WTC11 (cell line): ENCODE measurements at regions not wholly inside any gene's neighbourhood (a gene's known extent, or its start where the extent isn't known, plus 50 kb on each side); places are given as distances from the start of the nearest gene placed in this dataset.

ENCODE experiments used
- ATAC-seq: fragments of 200-7000 bp; cut with Tn5 transposase; 2 replicates; pipeline ENCODE4 v1.10.0; 2021; ENCODE audit warnings: mild to moderate bottlenecking, moderate library complexity
- CTCF ChIA-PET: fragments of 300-600 bp; sonication (Branson Sonifier 250); formaldehyde crosslinking; loops from one replicate; lab custom pipeline; 2021; ENCODE audit warnings: antibody characterized with exemption; lab: Charles Lee
- POLR2A ChIA-PET: fragments of 350-600 bp; sonication (Branson Sonifier 250); formaldehyde crosslinking; loops from one replicate; lab custom pipeline; 2021; ENCODE audit warnings: antibody characterized with exemption; lab: Charles Lee
- DNase-seq: peaks from one replicate; pipeline ENCODE4 v3.0.0; 2021; ENCODE audit warnings: low spot score
- H3K27ac Mint-ChIP-seq: 2 replicates; pipeline ENCODE4 v1.8.0; 2021; ENCODE audit warnings: mixed read lengths
- H3K27me3 Mint-ChIP-seq: 2 replicates; pipeline ENCODE4 v1.8.0; 2021; ENCODE audit warnings: low read depth, mild to moderate bottlenecking, moderate library complexity, mixed read lengths
- H3K36me3 Mint-ChIP-seq: 2 replicates; pipeline ENCODE4 v1.8.0; 2021; ENCODE audit warnings: mixed read lengths
- H3K4me1 Mint-ChIP-seq: 2 replicates; pipeline ENCODE4 v1.8.0; 2022; ENCODE audit warnings: mixed read lengths
- H3K4me3 Mint-ChIP-seq: 2 replicates; pipeline ENCODE4 v1.8.0; 2021; ENCODE audit warnings: mild to moderate bottlenecking, moderate library complexity, mixed read lengths
- H3K9me3 Mint-ChIP-seq: 2 replicates; pipeline ENCODE4 v1.8.0; 2021; ENCODE audit warnings: mixed read lengths
- AFF4 ChIP-seq: sonication (generic); formaldehyde crosslinking; IDR thresholded peaks from 2 replicates; pipeline ENCODE4 v1.8.1; 2023; ENCODE audit warnings: mild to moderate bottlenecking, missing genetic modification reagents, borderline replicate concordance
- ETV6 ChIP-seq: sonication (generic); formaldehyde crosslinking; IDR thresholded peaks from 2 replicates; pipeline ENCODE4 v1.8.1; 2022; ENCODE audit warnings: mild to moderate bottlenecking, missing genetic modification reagents
- FOXJ3 ChIP-seq: sonication (generic); formaldehyde crosslinking; IDR thresholded peaks from 2 replicates; pipeline ENCODE4 v1.9.0; 2021; ENCODE audit warnings: missing genetic modification reagents, mild to moderate bottlenecking, borderline replicate concordance
- FOXP1 ChIP-seq: sonication (generic); formaldehyde crosslinking; IDR thresholded peaks from 2 replicates; pipeline ENCODE4 v1.8.0; 2022; ENCODE audit warnings: missing genetic modification reagents, mild to moderate bottlenecking, moderate library complexity, borderline replicate concordance
- HMGA2 ChIP-seq: fragments of 250-450 bp; sonication (Bioruptor Pico); IDR thresholded peaks from 2 replicates; pipeline ENCODE4 v1.4.0; 2021; ENCODE audit warnings: mild to moderate bottlenecking, moderate library complexity
- MXD4 ChIP-seq: fragments of 250-450 bp; sonication (Bioruptor Pico); IDR thresholded peaks from 2 replicates; pipeline ENCODE4 v1.8.0; 2021; ENCODE audit warnings: mild to moderate bottlenecking, moderate library complexity, borderline replicate concordance
- MYBL2 ChIP-seq: sonication (generic); formaldehyde crosslinking; IDR thresholded peaks from 2 replicates; pipeline ENCODE4 v1.8.1; 2023; ENCODE audit warnings: mild to moderate bottlenecking, moderate library complexity, missing genetic modification reagents
- NFYB ChIP-seq: sonication (generic); formaldehyde crosslinking; conservative IDR thresholded peaks from 2 replicates; pipeline ENCODE4 v1.8.0; 2022; ENCODE audit warnings: low read depth, missing genetic modification reagents
- NR1H2 ChIP-seq: sonication (generic); formaldehyde crosslinking; IDR thresholded peaks from 2 replicates; pipeline ENCODE4 v1.9.0; 2021; ENCODE audit warnings: mild to moderate bottlenecking, moderate library complexity, missing genetic modification reagents
- NR2C2 ChIP-seq: sonication (generic); formaldehyde crosslinking; IDR thresholded peaks from 2 replicates; pipeline ENCODE4 v1.8.0; 2022; ENCODE audit warnings: mild to moderate bottlenecking, missing genetic modification reagents
- NR3C1 ChIP-seq: sonication (generic); formaldehyde crosslinking; conservative IDR thresholded peaks from 2 replicates; pipeline ENCODE4 v1.8.1; 2023; ENCODE audit warnings: low read depth, mild to moderate bottlenecking, missing genetic modification reagents
- PRRX2 ChIP-seq: fragments of 250-450 bp; sonication (Bioruptor Pico); IDR thresholded peaks from 2 replicates; pipeline ENCODE4 v1.8.0; 2021; ENCODE audit warnings: mild to moderate bottlenecking
- RELA ChIP-seq: sonication (generic); formaldehyde crosslinking; IDR thresholded peaks from 2 replicates; pipeline ENCODE4 v1.8.1; 2022; ENCODE audit warnings: missing genetic modification reagents, mild to moderate bottlenecking, borderline replicate concordance
- SMAD4 ChIP-seq: sonication (generic); formaldehyde crosslinking; IDR thresholded peaks from 2 replicates; pipeline ENCODE4 v1.8.0; 2022; ENCODE audit warnings: mild to moderate bottlenecking, missing genetic modification reagents
- TP53 ChIP-seq: sonication (generic); formaldehyde crosslinking; IDR thresholded peaks from 2 replicates; pipeline ENCODE4 v1.8.1; 2023; ENCODE audit warnings: mild to moderate bottlenecking, missing genetic modification reagents
- ZBTB21 ChIP-seq: sonication (generic); formaldehyde crosslinking; IDR thresholded peaks from 2 replicates; pipeline ENCODE4 v1.8.1; 2023; ENCODE audit warnings: mild to moderate bottlenecking, missing genetic modification reagents, borderline replicate concordance
- ZMAT4 ChIP-seq: fragments of 250-450 bp; sonication (Bioruptor Pico); IDR thresholded peaks from 2 replicates; pipeline ENCODE4 v1.9.0; 2021; ENCODE audit warnings: mild to moderate bottlenecking
- ZNF232 ChIP-seq: sonication (generic); formaldehyde crosslinking; IDR thresholded peaks from 2 replicates; pipeline ENCODE4 v1.8.0; 2022; ENCODE audit warnings: mild to moderate bottlenecking, missing genetic modification reagents
- ZNF263 ChIP-seq: sonication (generic); formaldehyde crosslinking; IDR thresholded peaks from 2 replicates; pipeline ENCODE4 v1.8.1; 2022; ENCODE audit warnings: low read depth, mild to moderate bottlenecking, moderate library complexity, missing genetic modification reagents
- ZNF281 ChIP-seq: sonication (generic); formaldehyde crosslinking; IDR thresholded peaks from 2 replicates; pipeline ENCODE4 v1.8.0; 2023; ENCODE audit warnings: mild to moderate bottlenecking, missing genetic modification reagents
- ZNF396 ChIP-seq: fragments of 250-450 bp; sonication (Bioruptor Pico); IDR thresholded peaks from 2 replicates; pipeline ENCODE4 v1.8.0; 2021; ENCODE audit warnings: mild to moderate bottlenecking, moderate library complexity, borderline replicate concordance

- TF ChIP-seq ZBTB21 (CRISPR knock-in tag) (no peak), ZNF396 (CRISPR knock-in tag) (no peak)
Measured at GRCh38 chr4:166458756-166459155, 585.7 kb downstream of the TLL1 start (continued).

- no peaks in the 10 kb centered on the region for H3K27me3 Mint-ChIP-seq
- POLR2A ChIA-PET = no interaction called here
- H3K4me1 Mint-ChIP-seq = peaks cover 4% of the 10 kb centered on the region
- no peak for ATAC-seq
- no peak overlapping the region for H3K4me3 Mint-ChIP-seq
- no peak for TF ChIP-seq NR2C2 (CRISPR knock-in tag)
- TF ChIP-seq ZNF232 (CRISPR knock-in tag) = no peak
- no peak for TF ChIP-seq TP53 (CRISPR knock-in tag)
- no peak for TF ChIP-seq HMGA2 (CRISPR knock-in tag)
- TF ChIP-seq FOXP1 (CRISPR knock-in tag) = no peak
- H3K9me3 Mint-ChIP-seq = peaks cover 17% of the 10 kb centered on the region
- peaks cover 17% of the 10 kb centered on the region for H3K36me3 Mint-ChIP-seq
- H3K27ac Mint-ChIP-seq = no peak overlapping the region
- CTCF ChIA-PET = no interaction called here
- DNase-seq = no peak
Measured at GRCh38 chr4:166459621-166460020, 586.6 kb downstream of the TLL1 start.

GRCh38 chr4:166460769-166461550 is 587.9 kb downstream of the TLL1 start:
- ChIA-PET POLR2A (no interaction called here), CTCF (no interaction called here)
- Mint-ChIP-seq H3K27me3 (no peaks in the 10 kb centered on the region), H3K4me3 (no peak overlapping the region), H3K9me3 (peaks cover 4% of the 10 kb centered on the region), H3K4me1 (peaks cover 4% of the 10 kb centered on the region), H3K36me3 (peaks cover 3% of the 10 kb centered on the region), H3K27ac (no peak overlapping the region)
- no peak for ATAC-seq
- no peak for DNase-seq
- TF ChIP-seq NR1H2 (CRISPR knock-in tag) (no peak), ZMAT4 (CRISPR knock-in tag) (no peak), NR3C1 (CRISPR knock-in tag) (no peak), AFF4 (CRISPR knock-in tag) (no peak), PRRX2 (no peak), SMAD4 (CRISPR knock-in tag) (no peak), FOXJ3 (no peak), ETV6 (CRISPR knock-in tag) (no peak), RELA (no peak), ZNF263 (CRISPR knock-in tag) (no peak), MXD4 (CRISPR knock-in tag) (no peak), MYBL2 (CRISPR knock-in tag) (no peak), NFYB (no peak), ZNF281 (CRISPR knock-in tag) (no peak)
